Smooth muscle cell (in vitro differentiated cells): ENCODE measurements at regions not wholly inside any gene's neighbourhood (a gene's known extent, or its start where the extent isn't known, plus 50 kb on each side); places are given as distances from the start of the nearest gene placed in this dataset.

Source experiments
- DNase-seq: peaks from one replicate; lab custom pipeline; 2025; ENCODE audit not compliant: unreplicated experiment; lab: John Stamatoyannopoulos, UW
- H2AFZ ChIP-seq: fragments of 200-600 bp; sonication (generic); 2 replicates; pipeline ENCODE4 v1.6.0; 2016; ENCODE audit warnings: antibody characterized with exemption, low read depth, mild to moderate bottlenecking
- H3F3A ChIP-seq: fragments of 200-600 bp; sonication (generic); 2 replicates; pipeline ENCODE4 v1.6.0; 2017; ENCODE audit warnings: antibody characterized with exemption, low read depth
- H3K27ac ChIP-seq: fragments of 200-600 bp; sonication (generic); 2 replicates; pipeline ENCODE4 v1.5.1; 2016; ENCODE audit warnings: low read depth, mild to moderate bottlenecking
- H3K27me3 ChIP-seq: fragments of 200-600 bp; sonication (generic); 2 replicates; pipeline ENCODE4 v1.6.1; 2016; ENCODE audit warnings: low read depth, mild to moderate bottlenecking
- H3K36me3 ChIP-seq: fragments of 200-600 bp; sonication (generic); 2 replicates; pipeline ENCODE4 v1.5.1; 2016; ENCODE audit warnings: low read depth
- H3K4me1 ChIP-seq: fragments of 200-600 bp; sonication (generic); 2 replicates; pipeline ENCODE4 v1.5.1; 2016; ENCODE audit warnings: low read depth
- H3K4me2 ChIP-seq: fragments of 200-600 bp; sonication (generic); 2 replicates; pipeline ENCODE4 v1.6.0; 2016; ENCODE audit warnings: mild to moderate bottlenecking
- H3K4me3 ChIP-seq: fragments of 200-600 bp; sonication (generic); 2 replicates; pipeline ENCODE4 v1.5.1; 2016; ENCODE audit warnings: mild to moderate bottlenecking
- H3K79me2 ChIP-seq: fragments of 200-600 bp; sonication (generic); 2 replicates; pipeline ENCODE4 v1.6.0; 2016; ENCODE audit warnings: low read depth, mild to moderate bottlenecking
- H3K9ac ChIP-seq: fragments of 200-600 bp; sonication (generic); 2 replicates; pipeline ENCODE4 v1.6.0; 2016; ENCODE audit warnings: low read depth
- H3K9me3 ChIP-seq: fragments of 200-600 bp; sonication (generic); replicated peaks from 2 replicates; pipeline ENCODE4 v1.5.1; 2016; ENCODE audit warnings: low read depth
- H4K20me1 ChIP-seq: fragments of 200-600 bp; sonication (generic); 2 replicates; pipeline ENCODE4 v1.6.0; 2016; ENCODE audit warnings: low read depth
- CTCF ChIP-seq: fragments of 200-600 bp; sonication (generic); IDR thresholded peaks from 2 replicates; pipeline ENCODE4 v1.5.1; 2017; ENCODE audit warnings: borderline replicate concordance, mild to moderate bottlenecking, antibody characterized with exemption; ENCODE audit not compliant: insufficient read depth, poor library complexity, severe bottlenecking
- WGBS: methylation state at CpG from one replicate; pipeline ENCODE4 v1.1.7; 2016; ENCODE audit warnings: low lambda C conversion rate; 5-methylcytosine and 5-hydroxymethylcytosine counted together

GRCh38 chr15:77737238-77738037, 104.7 kb upstream of the LINGO1 start:
- peaks cover 33% of the 10 kb centered on the region for H3K27me3 ChIP-seq
- H3K36me3 ChIP-seq: no peaks in the 10 kb centered on the region
- DNase-seq: no peak
- H3K9me3 ChIP-seq: no peaks in the 10 kb centered on the region
- no peak overlapping the region for H3K4me2 ChIP-seq
- 65% methylated on average over 4 of the region's 4 CpGs for WGBS
- no peak overlapping the region for H3K4me3 ChIP-seq
- no peak for TF ChIP-seq CTCF
- no peak overlapping the region for H2AFZ ChIP-seq
- no peak overlapping the region for H3K27ac ChIP-seq
- no peaks in the 10 kb centered on the region for H3F3A ChIP-seq
- H3K79me2 ChIP-seq: no peaks in the 10 kb centered on the region
- peaks cover 10% of the 10 kb centered on the region for H3K4me1 ChIP-seq
- H3K9ac ChIP-seq: no peak overlapping the region
- H4K20me1 ChIP-seq: no peaks in the 10 kb centered on the region

GRCh38 chr15:77734306-77734705, 101.6 kb upstream of the LINGO1 start:
- no peak for TF ChIP-seq CTCF
- Histone ChIP-seq H3K27me3 (peaks cover 23% of the 10 kb centered on the region), H3K79me2 (no peaks in the 10 kb centered on the region), H3K27ac (no peak overlapping the region), H3K36me3 (no peaks in the 10 kb centered on the region), H3K4me1 (peaks cover 7% of the 10 kb centered on the region), H2AFZ (no peak overlapping the region), H3K4me2 (no peak overlapping the region), H4K20me1 (no peaks in the 10 kb centered on the region), H3F3A (no peaks in the 10 kb centered on the region), H3K9ac (no peak overlapping the region), H3K9me3 (no peaks in the 10 kb centered on the region), H3K4me3 (no peak overlapping the region)
- no peak for DNase-seq
- WGBS: 83% methylated on average over 2 of the region's 2 CpGs

- Histone ChIP-seq H3K4me1 (peaks cover 1% of the 10 kb centered on the region), H3K27me3 (peaks cover 18% of the 10 kb centered on the region), H3F3A (no peaks in the 10 kb centered on the region), H3K27ac (no peak overlapping the region), H3K9me3 (no peaks in the 10 kb centered on the region), H2AFZ (no peak overlapping the region), H4K20me1 (no peaks in the 10 kb centered on the region), H3K36me3 (no peaks in the 10 kb centered on the region), H3K79me2 (no peaks in the 10 kb centered on the region), H3K4me3 (no peak overlapping the region), H3K9ac (no peak overlapping the region), H3K4me2 (no peak overlapping the region)
- no peak for TF ChIP-seq CTCF
- WGBS: 84% methylated on average over 18 of the region's 18 CpGs
- no peak for DNase-seq
These were observed 101.0 kb upstream of the LINGO1 start for GRCh38 chr15:77733579-77734300.
